ENCODE measurements at regions not wholly inside any gene's neighbourhood (a gene's known extent, or its start where the extent isn't known, plus 50 kb on each side); places are given as distances from the start of the nearest gene placed in this dataset.

GRCh38 chr12:104873374-104873773 lies 84.7 kb downstream of the SLC41A2 start:
- H2BK20ac ChIP-seq (ENCODE audit: low read depth, low read length, poor library complexity, severe bottlenecking) = no peak overlapping the region
- no peak overlapping the region for H3K4ac ChIP-seq (ENCODE audit: low read depth, low read length)
- no peaks in the 10 kb centered on the region for H3K23me2 ChIP-seq (ENCODE audit: insufficient read length, low read depth, low read length, poor library complexity, severe bottlenecking)
- H4K20me1 ChIP-seq (ENCODE audit: control insufficient read depth, insufficient read depth, insufficient read length) = no peaks in the 10 kb centered on the region
- H2BK15ac ChIP-seq (ENCODE audit: low read depth, low read length) = no peak overlapping the region
- peaks cover 0 to 11% (median 3%) of the 10 kb centered on the region in 3 experiments; a peak in 4 of 7 replicates for H3K36me3 Mint-ChIP-seq (ENCODE audit: insufficient read depth in 1 of 3, low read depth in 3 of 3)
- H2AK5ac ChIP-seq (ENCODE audit: insufficient read length, low read length) = no peak overlapping the region
- H3K23ac ChIP-seq (ENCODE audit: insufficient read length, low read depth, low read length) = no peak overlapping the region
- no peak overlapping the region for H3K9ac ChIP-seq (ENCODE audit: extremely low read depth, insufficient read length, low read length)
- H3K27me3 Mint-ChIP-seq (ENCODE audit: low read depth) = no peaks in the 10 kb centered on the region; the same call in 1 of the 2 replicates
- no peak overlapping the region for H2AFZ ChIP-seq (ENCODE audit: low read length)
- H2BK120ac ChIP-seq (ENCODE audit: low read depth, low read length, poor library complexity, severe bottlenecking) = no peak overlapping the region
- H3K9me3 Mint-ChIP-seq = peaks cover 13 to 19% of the 10 kb centered on the region in 2 experiments
- H3T11ph ChIP-seq (ENCODE audit: low read length) = no peak overlapping the region
- WGBS (ENCODE audit: extremely low coverage, insufficient read length, low lambda C conversion rate) = no CpG with 5 or more reads among the region's 2 CpGs
- H3K14ac ChIP-seq (ENCODE audit: insufficient read depth, low read length) = no peak overlapping the region
- TF ChIP-seq CTCF (conservative IDR thresholded peaks at IDR 0.05) = no peak
- H3K27ac Mint-ChIP-seq = no peak overlapping the region
- no peaks in the 10 kb centered on the region for H3K4me1 ChIP-seq (ENCODE audit: insufficient read depth, low read length)
- no peak overlapping the region for H4K8ac ChIP-seq (replicated peaks; ENCODE audit: insufficient read length, low read depth, low read length)
- no peak overlapping the region for H3K27ac ChIP-seq (ENCODE audit: insufficient read length, low read depth, low read length)
- DNase-seq = no peak
- no peak overlapping the region for H4K5ac ChIP-seq (ENCODE audit: insufficient read length, low read depth, low read length)
- H4K91ac ChIP-seq (ENCODE audit: insufficient read length, low read depth, low read length) = no peak overlapping the region
- H3K79me2 ChIP-seq (ENCODE audit: insufficient read depth, low read length) = no peaks in the 10 kb centered on the region
- H3K4me2 ChIP-seq (ENCODE audit: insufficient read depth, insufficient read length, low read length) = no peak overlapping the region
- no peaks in the 10 kb centered on the region for H3K27me3 ChIP-seq (ENCODE audit: insufficient read depth, low read length)
- no peaks in the 10 kb centered on the region for H3K9me3 ChIP-seq (ENCODE audit: control insufficient read depth, low read depth, low read length)
- no peak overlapping the region for H2BK5ac ChIP-seq (ENCODE audit: insufficient read length, low read length)
- H3K18ac ChIP-seq (ENCODE audit: insufficient read length, low read depth, low read length) = no peak overlapping the region
- no peaks in the 10 kb centered on the region for H3K79me1 ChIP-seq (ENCODE audit: insufficient read depth, low read depth, low read length, poor library complexity, severe bottlenecking)
- H3K4me3 Mint-ChIP-seq = no peak overlapping the region
- no peak overlapping the region for H2BK12ac ChIP-seq (ENCODE audit: insufficient read length, low read depth, low read length)
- H3K56ac ChIP-seq (ENCODE audit: insufficient read length, low read depth, low read length) = no peak overlapping the region
- no peaks in the 10 kb centered on the region for H3K4me1 Mint-ChIP-seq
